Activated naive CD8-positive, alpha-beta T cell (primary cell): ENCODE measurements at regions not wholly inside any gene's neighbourhood (a gene's known extent, or its start where the extent isn't known, plus 50 kb on each side); places are given as distances from the start of the nearest gene placed in this dataset.
A peak's percentile ranks its signal among the peaks of the same experiment; 100 is the strongest.

ENCODE experiments used
- H3K27ac Mint-ChIP-seq: one replicate; pipeline ENCODE4 v1.8.0; 2021; ENCODE audit warnings: mixed read lengths
- H3K27me3 Mint-ChIP-seq: one replicate; pipeline ENCODE4 v1.8.0; 2021; ENCODE audit warnings: mixed read lengths
- H3K36me3 Mint-ChIP-seq: one replicate; pipeline ENCODE4 v1.8.0; 2021; ENCODE audit warnings: mixed read lengths
- H3K4me1 Mint-ChIP-seq: one replicate; pipeline ENCODE4 v1.8.0; 2021; ENCODE audit warnings: low read depth, mixed read lengths
- H3K4me3 Mint-ChIP-seq: one replicate; pipeline ENCODE4 v1.8.0; 2021; ENCODE audit warnings: mild to moderate bottlenecking, mixed read lengths
- H3K9me3 Mint-ChIP-seq: one replicate; pipeline ENCODE4 v1.8.0; 2021; ENCODE audit warnings: low read depth, mixed read lengths

DNA sequence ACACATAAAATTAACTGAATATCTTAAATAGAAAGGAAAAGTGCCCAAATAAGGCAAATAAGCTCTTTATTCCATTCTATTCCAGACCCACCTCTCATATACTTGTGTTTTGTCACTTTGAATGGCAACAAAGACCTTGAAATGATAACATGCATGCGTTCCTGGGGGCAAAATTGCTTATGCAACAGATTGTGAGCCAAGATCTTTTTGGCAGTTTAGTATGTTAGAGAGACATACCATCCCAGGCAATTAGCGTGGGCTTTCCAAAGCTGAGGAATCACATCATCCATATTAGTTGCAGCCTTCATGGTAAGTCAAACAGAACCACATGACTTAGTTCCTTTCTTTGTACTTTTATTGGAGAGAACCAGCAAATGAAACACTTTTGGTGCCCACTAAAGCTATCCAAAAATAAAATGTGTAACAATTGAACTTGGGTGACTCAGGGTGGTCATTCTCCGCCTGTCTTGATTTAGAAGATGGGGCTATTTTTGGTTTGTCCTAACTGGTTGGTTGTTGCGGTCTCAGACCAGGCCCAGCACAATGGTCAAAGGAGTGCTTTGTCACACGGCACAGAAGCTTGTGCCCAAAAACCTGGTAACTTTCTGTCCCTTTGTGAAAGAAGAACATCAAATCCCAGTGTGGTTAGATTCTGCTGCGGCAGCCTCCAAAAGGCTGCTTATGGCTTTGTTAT lies 68.7 kb upstream of the ATF3 start:
- Mint-ChIP-seq H3K27me3 (peaks cover 5% of the 10 kb centered on the region), H3K4me1 (no peaks in the 10 kb centered on the region), H3K27ac (no peak overlapping the region), H3K4me3 (no peak overlapping the region), H3K9me3 (no peaks in the 10 kb centered on the region), H3K36me3 (no peaks in the 10 kb centered on the region)

DNA sequence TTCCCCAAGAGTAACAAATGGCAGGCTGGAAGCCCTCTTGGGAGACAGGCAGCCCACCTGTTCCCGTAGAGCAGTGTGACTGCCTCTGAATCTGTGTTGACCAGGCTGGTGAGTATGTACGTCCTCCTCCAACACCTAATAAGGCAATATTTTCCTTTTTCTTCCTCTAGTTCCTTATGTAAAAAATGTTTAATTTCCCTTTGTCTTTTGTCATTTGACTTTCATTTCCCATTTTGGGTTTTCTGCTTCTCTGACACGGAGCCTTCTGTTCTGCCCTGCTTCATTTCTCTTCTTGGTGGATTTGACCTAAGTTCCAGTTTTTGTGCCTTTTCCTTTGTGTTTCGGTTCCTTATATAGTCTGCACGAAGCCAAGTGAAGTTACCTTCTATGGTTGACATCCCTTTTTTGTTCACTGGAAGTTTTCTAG lies 65.8 kb upstream of the ATF3 start:
- Mint-ChIP-seq H3K27ac (no peak overlapping the region), H3K4me1 (no peaks in the 10 kb centered on the region), H3K27me3 (peaks cover 3% of the 10 kb centered on the region), H3K36me3 (no peaks in the 10 kb centered on the region), H3K9me3 (no peaks in the 10 kb centered on the region), H3K4me3 (no peak overlapping the region)

DNA sequence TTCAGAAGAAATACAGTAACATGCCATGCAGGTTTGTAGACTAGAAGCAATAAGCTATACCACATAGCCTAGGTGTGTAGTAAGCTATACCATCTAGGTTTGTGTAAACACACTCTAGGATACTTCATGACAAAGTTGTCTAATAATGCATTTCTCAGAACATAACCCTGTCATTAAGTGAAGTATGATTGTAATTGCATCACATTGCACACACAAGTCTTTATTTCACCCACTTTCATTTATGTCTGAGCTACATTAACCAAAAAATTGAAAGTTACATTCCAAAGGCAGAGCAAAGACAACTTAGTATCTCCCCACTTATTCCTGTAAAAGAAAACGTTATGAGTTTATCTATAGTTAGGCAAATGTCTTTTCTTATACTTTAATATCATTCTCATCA lies 64.5 kb upstream of the ATF3 start:
- H3K27me3 Mint-ChIP-seq, result peaks cover 3% of the 10 kb centered on the region
- no peaks in the 10 kb centered on the region for H3K9me3 Mint-ChIP-seq
- H3K36me3 Mint-ChIP-seq, result no peaks in the 10 kb centered on the region
- no peaks in the 10 kb centered on the region for H3K4me1 Mint-ChIP-seq
- H3K27ac Mint-ChIP-seq, result no peak overlapping the region
- no peak overlapping the region for H3K4me3 Mint-ChIP-seq

DNA sequence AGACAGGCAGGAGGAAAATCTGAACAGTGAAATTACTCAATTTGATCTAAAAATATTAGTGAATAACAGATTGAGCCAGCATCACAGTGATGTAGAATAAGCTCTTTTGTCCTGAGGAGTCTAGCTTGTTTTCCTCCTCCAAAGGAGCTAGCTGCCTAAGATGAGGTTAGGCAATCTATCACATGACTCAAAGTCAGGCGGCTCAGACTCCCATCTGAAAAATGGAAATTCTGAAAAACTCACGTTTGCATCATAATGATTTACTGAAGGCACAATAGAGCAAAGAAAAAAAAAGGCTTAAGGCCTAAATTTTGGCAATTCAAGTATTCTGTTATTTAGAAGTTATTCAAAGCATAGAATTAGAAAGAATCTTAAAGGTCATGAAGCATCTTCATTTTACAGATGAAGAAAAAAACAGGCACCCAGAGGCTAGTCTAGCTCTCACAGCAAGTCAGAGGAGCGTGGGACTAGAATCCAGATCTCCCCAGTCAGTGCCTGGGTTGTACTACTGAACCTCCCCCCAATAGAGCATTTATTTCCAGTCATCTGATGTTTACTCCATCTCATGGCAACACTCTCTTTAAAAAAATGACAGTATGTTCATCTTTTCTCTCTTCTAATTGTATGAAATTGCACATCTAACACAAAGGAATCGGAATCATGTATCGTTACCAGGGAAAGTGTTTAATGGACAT lies 62.5 kb upstream of the ATF3 start:
- no peaks in the 10 kb centered on the region for H3K4me1 Mint-ChIP-seq
- no peaks in the 10 kb centered on the region for H3K9me3 Mint-ChIP-seq
- no peaks in the 10 kb centered on the region for H3K36me3 Mint-ChIP-seq
- no peak overlapping the region for H3K27ac Mint-ChIP-seq
- H3K27me3 Mint-ChIP-seq, result peaks cover 3% of the 10 kb centered on the region
- no peak overlapping the region for H3K4me3 Mint-ChIP-seq

DNA sequence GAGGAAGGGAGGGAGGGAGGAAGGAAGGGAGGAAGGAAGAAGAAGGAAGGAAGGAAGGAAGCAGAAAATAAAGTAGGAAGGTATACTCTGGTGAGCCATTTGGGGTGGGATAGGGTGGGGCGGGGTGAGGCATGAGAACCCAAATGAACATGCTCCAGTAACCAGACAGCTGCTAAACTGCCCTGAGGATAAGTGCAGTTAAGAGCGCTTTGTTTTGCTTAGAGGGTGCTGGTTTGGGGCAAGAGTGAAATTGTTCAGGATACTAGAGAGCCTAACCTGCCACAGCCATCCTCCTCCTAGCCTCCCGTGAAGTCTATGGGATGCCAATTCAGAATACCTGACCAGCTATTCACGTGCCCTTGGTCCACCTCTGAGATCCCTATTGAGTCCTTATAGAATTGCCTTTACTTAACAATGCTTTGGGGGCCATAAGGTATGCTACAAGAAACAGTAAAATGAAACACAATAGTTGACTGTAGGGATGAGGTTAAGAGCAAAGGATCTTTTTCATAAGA lies 59.0 kb upstream of the ATF3 start:
- no peak overlapping the region for H3K4me3 Mint-ChIP-seq
- no peak overlapping the region for H3K27ac Mint-ChIP-seq
- H3K27me3 Mint-ChIP-seq, result peaks cover 3% of the 10 kb centered on the region
- no peaks in the 10 kb centered on the region for H3K36me3 Mint-ChIP-seq
- H3K4me1 Mint-ChIP-seq, result no peaks in the 10 kb centered on the region
- H3K9me3 Mint-ChIP-seq, result no peaks in the 10 kb centered on the region

DNA sequence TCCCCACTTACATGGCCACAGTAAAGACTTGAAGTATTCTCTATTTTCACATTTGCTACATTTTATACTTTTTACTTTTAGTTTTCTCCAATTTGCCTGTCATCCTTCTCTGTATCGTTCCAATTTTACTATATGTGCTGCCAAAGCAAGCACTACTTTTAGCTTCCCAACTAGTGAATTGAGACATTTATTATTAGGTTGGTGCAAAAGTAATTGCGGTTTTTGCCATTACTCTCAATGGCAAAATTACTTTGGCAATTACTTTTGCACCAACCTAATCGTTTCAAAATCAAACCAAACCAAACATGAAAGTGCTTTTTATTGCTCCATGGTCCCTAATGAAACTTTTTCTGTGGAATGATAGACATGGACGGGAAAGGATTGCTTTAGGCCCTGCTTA lies 56.6 kb upstream of the ATF3 start:
- Mint-ChIP-seq H3K4me3 (no peak overlapping the region), H3K9me3 (no peaks in the 10 kb centered on the region), H3K27ac (no peak overlapping the region), H3K36me3 (no peaks in the 10 kb centered on the region), H3K4me1 (no peaks in the 10 kb centered on the region), H3K27me3 (no peaks in the 10 kb centered on the region)

DNA sequence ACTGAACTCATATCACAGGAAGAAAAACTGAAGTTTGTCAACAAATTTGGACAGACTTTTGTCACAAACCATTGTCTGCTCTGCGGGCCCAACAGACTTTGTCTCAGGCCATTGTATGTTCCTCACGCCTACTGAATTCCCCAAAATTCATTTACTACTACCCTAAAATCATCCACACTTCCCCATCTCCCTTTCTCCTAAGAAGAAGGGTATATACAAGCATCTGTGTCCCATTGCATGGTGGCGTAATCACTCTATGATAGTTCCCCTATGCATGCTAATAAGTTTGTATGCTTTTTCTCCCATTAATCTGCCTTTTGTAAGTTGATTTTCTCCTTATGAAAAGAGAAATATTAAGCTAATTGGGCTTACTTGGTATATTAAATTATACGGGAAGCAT lies 54.9 kb upstream of the ATF3 start:
- Mint-ChIP-seq H3K4me3 (no peak overlapping the region), H3K27ac (no peak overlapping the region), H3K36me3 (no peaks in the 10 kb centered on the region), H3K27me3 (no peaks in the 10 kb centered on the region), H3K4me1 (peaks cover 4% of the 10 kb centered on the region), H3K9me3 (no peaks in the 10 kb centered on the region)

DNA sequence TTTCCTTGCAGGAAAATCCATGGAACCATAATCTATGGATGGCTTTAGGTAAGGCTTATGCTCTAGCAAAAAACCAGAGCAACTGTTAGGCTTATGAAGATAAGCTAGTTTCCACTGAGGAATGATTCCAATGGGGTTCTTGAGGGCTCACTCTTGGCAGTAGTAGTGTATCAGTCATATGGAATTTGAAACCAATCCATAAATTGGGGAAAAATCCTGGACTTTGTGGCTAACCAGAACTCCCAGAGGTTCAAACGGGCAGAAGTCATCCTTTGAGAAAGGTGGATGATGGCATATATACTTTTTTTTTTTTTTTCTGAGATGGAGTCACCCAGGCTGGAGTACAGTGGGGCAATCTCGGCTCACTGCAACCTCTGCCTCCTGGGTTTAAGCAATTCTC lies 54.2 kb upstream of the ATF3 start:
- Mint-ChIP-seq H3K27me3 (no peaks in the 10 kb centered on the region), H3K27ac (no peak overlapping the region), H3K4me1 (peaks cover 10% of the 10 kb centered on the region)

DNA sequence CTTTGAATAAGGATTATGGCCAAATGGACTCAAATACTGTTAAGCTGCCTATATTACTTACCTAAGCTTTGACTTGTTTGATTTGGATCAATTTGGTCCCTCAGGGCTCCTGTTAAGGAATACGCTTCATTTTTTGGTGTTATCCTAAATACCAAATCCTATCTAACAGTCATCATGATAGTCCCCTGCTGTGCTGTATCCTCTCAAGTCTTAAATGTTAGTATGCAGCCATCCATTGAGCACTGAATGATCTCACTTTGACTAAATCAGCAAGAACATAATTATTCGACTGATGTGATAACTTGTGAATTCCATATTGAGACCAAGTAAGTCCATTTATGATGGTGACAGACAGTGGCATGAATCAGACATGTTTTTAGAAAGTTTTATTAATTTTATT lies 53.1 kb upstream of the ATF3 start:
- Mint-ChIP-seq H3K36me3 (no peaks in the 10 kb centered on the region), H3K27ac (no peak overlapping the region), H3K4me3 (no peak overlapping the region), H3K27me3 (no peaks in the 10 kb centered on the region), H3K4me1 (peaks cover 12% of the 10 kb centered on the region), H3K9me3 (no peaks in the 10 kb centered on the region)

More for the DNA sequence above, 54.2 kb upstream of the ATF3 start:
- H3K9me3 Mint-ChIP-seq, result no peaks in the 10 kb centered on the region
- no peak overlapping the region for H3K4me3 Mint-ChIP-seq
- H3K36me3 Mint-ChIP-seq, result no peaks in the 10 kb centered on the region

DNA sequence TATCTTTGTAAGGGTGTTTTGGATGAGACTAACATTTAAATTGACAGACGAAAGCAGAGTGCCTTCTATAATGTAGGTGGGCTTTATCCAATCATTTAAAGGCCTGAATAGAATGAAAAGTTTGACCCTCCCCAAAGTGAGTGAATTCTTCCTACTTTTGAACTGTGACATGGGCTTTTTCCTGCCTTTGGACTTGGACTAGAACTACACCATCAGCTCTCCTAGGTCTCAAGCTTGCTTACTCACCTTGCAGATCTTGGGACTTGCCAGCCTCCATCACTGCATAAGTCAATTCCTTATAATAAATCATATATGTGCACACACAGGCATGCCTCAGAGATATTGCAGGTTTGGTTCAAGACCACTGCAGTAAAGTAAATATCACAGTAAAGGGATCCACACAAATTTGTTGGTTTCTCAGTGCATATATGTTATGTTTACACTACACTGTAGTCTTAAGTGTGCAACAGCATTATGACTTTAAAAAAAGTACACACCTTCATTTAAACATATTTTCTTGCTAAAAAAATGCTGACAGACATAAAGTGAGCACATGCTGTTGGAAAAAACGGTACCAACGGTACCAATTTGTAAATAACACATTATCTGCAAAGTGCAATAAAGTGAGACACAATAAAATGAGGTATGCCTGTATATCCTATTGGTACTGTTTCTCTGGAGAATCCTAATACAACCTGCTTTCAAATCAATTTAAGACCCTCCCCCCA lies 51.6 kb upstream of the ATF3 start:
- H3K36me3 Mint-ChIP-seq, result no peaks in the 10 kb centered on the region
- H3K27me3 Mint-ChIP-seq, result no peaks in the 10 kb centered on the region
- peaks cover 12% of the 10 kb centered on the region for H3K4me1 Mint-ChIP-seq
- H3K9me3 Mint-ChIP-seq, result no peaks in the 10 kb centered on the region
- H3K27ac Mint-ChIP-seq, result no peak overlapping the region
- H3K4me3 Mint-ChIP-seq, result peak overlapping the region; percentile 13

DNA sequence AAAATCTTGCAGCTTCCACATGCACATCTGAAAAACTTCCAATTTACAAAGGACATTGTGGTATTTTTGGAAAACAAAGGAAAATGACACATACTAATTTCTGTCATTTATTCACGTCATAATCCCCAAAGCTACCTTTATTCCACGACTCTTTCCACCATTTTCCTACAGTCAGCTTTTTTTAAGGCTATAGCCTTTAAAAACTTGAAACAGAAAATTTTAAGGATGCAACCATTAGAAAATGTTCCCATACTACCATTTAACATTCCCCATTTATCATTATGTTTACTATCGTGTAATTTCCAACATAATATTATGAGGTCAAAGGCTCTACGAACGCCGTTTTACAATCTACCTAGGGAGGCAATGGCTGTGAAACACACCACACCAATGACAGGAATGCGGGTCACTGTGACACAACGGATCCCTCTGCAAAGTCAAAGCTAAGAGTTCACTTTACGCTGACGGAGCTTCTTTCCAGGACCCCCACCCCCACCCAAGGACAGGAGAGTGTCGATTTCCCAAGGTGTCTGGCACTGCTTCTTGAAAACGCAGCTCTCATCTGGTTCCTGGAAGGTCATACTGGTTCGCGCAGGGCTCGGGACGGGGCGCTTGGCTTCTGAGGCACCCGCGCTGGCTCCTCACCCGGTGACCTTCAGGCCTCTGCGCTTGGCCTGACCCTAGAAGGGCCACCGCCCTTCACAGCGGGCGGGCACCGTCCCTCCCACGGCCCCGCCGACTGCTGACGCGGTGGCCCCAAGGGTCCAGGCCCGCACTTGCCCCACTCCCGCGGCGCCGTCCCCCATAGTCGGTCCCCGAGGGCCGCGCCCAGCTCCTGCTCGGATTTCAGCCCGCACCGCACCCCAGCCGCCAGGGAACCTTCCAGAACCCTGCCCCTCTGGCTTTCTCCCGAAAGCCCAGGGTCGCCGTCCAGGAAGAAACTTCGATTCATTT lies 50.5 kb upstream of the ATF3 start:
- peaks cover 12% of the 10 kb centered on the region for H3K4me1 Mint-ChIP-seq

DNA sequence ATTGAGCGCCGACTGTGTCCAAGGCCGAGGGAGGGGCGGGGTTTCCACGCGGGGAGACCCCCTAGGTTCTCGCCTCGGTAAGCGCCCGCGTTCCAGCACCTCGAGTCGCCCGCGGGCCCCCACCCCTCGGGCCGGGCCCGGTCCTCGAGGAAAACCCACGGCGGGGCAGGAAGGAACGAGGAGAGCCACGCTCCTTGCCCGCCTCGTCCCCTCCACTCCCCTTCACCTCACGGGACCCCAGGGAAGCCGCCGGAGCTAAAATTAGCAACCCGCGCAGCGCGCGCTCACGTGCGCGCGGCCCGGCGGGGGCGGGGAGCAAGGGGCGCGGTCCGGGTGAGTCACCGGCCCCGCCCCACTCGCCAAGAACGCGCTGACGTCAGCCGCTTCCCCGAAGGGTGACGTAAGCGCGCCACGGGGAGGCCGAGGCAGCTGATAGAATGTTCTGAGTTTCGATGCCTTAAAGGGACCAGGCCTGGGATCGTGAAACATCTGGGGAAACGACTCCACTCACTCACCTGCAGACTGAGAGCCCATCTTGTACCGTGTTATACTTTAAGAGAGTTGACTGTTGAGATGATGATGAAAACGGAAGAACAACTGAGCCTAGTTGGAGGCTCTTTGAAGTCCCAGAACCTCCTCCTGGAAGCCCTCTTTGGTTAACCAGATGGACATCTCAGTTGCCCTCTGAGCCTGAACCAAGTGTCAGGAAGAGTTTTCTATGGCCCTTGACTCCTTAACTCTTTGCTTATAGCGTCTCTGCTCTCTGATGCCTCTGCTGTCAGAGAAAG lies 49.7 kb upstream of the ATF3 start:
- H3K36me3 Mint-ChIP-seq, result no peaks in the 10 kb centered on the region
- peak overlapping the region; percentile 94 for H3K27ac Mint-ChIP-seq
- peak overlapping the region; percentile 87 for H3K4me3 Mint-ChIP-seq
- no peaks in the 10 kb centered on the region for H3K27me3 Mint-ChIP-seq
- no peaks in the 10 kb centered on the region for H3K9me3 Mint-ChIP-seq
- peaks cover 12% of the 10 kb centered on the region for H3K4me1 Mint-ChIP-seq

More for the DNA sequence above, 50.5 kb upstream of the ATF3 start:
- Mint-ChIP-seq H3K4me3 (peak overlapping the region; percentile 77), H3K27ac (peak overlapping the region; percentile 70), H3K36me3 (no peaks in the 10 kb centered on the region), H3K27me3 (no peaks in the 10 kb centered on the region), H3K9me3 (no peaks in the 10 kb centered on the region)
